GM18519 (cell line): ENCODE measurements at regions not wholly inside any gene's neighbourhood (a gene's known extent, or its start where the extent isn't known, plus 50 kb on each side); places are given as distances from the start of the nearest gene placed in this dataset.

Experiments used
- ATAC-seq: cut with Tn5 transposase; IDR thresholded peaks from one replicate; pipeline ENCODE4 v1.9.1; 2021; ENCODE audit warnings: mild to moderate bottlenecking, moderate library complexity; ENCODE audit not compliant: unreplicated experiment, low FRiP score

- ATAC-seq, result no peak
Observed at GRCh38 chr9:17962747-17963146, 383.9 kb downstream of the SH3GL2 start.

GRCh38 chr9:17963498-17963897, 384.6 kb downstream of the SH3GL2 start:
- no peak for ATAC-seq

- no peak for ATAC-seq
Observed at GRCh38 chr9:17967731-17968130, 388.9 kb downstream of the SH3GL2 start.

GRCh38 chr9:17969232-17969631, 390.4 kb downstream of the SH3GL2 start:
- no peak for ATAC-seq

DNA sequence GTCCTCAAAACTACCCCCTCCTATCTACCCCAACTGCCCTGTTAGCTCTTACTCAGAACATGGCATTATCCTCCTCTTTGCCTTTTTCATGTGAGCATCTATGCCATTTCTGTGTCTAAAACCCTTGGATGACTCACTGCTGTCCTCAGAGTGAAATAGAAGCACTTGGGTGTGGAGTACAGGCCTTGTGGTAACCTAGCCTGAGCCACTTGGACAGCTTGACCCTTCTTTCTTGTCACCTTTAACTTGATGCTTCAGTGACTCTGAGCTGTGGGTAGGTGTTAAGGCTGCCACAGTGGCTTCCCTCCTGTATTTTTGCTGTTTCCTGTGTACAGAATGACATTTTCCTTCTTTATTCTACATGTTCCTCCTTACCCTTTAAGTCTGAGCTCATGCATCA, 391.4 kb downstream of the SH3GL2 start:
- ATAC-seq, result no peak

DNA sequence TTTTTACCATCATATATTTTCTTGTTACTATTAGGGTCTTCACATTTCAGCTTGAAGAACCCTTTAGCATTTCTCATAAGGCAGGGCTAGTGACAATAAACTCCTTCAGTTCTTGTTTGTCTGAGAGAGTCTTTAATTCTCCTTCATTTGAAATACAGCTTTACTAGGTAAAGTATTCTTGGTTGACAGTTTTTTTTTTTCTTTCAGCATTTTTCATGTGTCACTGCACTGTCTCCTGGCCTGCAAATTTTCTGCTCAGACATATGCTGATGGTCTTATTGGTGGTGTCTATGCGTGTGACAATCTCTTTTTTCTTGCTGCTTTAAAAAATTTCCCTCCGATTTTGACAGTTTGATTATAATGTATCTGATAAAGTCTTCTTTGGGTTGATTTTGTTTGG, 399.9 kb downstream of the SH3GL2 start:
- no peak for ATAC-seq

DNA sequence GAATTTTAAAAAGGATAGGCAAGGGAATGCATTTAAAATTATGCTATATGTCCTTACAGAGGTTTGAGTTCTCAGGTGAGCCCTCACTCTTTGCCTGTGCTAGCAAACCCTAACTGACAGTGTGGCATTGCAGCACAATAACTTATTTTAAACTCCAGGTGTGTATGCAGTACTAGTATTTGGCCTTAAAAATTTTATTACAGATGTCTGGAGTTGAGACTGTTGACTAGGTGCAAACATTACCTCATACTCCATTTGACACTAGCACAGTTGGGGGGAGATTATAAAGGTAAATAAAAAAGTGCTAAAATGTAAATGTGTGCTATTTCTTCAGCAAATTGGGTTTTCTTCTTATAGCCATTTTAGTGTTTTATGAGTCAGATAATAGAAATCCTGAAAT, 407.7 kb downstream of the SH3GL2 start:
- ATAC-seq, result no peak

GRCh38 chr9:17987189-17987588, 408.3 kb downstream of the SH3GL2 start:
- no peak for ATAC-seq

- ATAC-seq, result no peak
Observed at GRCh38 chr9:17988489-17988888, 409.6 kb downstream of the SH3GL2 start.

DNA sequence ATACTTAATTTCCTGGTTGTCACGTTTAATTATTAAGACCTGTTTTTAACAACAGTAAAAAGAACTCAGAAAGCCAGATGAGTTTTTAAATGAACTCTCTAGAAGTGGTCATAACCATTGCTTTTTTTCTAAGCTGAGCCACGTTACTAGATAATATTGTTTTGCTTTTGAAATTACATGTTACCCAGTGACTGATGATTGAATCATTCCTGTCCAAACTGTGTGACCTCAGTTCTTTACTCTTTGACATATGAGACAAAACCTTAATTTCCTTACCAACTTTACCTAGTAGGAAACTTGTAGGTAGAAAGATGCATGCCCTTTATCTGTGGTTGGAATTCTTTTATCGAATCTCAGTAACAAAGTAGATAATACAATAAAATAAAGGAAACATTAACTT, 411.7 kb downstream of the SH3GL2 start:
- ATAC-seq, result no peak

GRCh38 chr9:17993024-17993423, 414.2 kb downstream of the SH3GL2 start:
- no peak for ATAC-seq

DNA sequence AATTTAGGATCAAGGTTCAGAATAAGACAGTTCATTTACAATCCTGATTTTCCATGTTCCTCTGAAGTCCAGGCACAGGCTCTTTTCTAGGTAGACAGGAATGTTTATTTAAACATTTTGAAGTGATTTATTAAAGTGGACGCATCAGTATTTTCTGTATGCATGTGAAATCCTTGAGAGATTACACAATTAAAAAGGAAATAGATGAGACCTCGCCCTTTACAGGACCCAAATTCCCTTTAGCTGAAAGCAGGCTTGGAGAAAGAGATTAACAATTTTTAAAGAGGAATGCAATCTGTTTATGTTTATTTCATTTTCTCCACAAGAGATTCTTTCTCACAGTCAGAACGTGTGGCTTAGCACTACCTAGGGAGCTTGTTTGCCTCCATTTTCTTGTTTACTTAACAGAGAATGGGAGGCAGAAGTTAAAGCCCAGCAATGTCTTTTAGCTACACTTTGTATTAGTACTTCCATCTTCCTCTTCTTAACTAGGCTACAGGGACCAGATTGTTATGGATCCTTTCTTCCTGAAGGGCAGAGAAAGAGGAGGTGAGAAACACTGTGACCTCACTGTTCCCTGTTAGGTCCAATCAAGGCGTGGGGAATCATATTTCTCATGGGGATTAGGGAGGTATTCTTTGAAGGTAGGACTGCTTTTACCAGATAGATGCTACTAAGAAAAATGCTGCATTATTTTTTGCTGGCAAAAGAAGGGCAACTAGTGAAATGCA, 416.0 kb downstream of the SH3GL2 start:
- ATAC-seq, result no peak

- no peak for ATAC-seq
Observed at GRCh38 chr9:17996728-17997127, 417.9 kb downstream of the SH3GL2 start.

DNA sequence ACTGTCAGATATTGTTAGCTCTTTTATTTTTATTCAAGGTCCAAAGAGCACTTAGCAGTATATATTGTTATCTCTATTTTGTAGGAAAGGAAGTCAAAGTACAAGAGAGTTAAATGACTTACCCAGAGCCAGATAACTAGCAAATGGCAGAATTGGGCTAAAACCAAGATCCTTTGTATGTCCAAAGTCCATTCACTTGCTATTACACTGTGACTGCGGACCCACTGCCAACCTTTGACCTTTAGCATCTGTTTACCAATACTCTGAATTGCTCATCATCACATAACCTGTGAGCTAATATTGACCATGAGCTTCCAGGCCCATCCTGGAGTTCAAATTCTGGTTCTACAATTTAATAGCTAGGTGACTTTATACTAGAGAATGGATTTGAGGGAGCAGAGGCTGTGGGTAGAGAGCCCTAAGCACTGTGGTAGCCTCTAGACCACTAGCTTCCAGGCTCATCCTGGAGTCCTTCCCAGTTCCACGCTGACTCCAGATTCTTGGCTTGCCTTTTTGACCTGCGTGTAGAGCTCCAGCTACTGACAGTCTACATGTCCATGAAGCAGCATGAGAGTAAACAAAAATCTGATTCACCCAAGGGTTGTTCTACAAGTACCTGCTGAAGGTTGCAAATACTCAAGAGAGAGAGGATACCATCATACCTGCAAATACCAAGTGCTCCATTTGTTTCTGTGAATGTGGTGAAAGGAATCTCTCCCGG, 424.0 kb downstream of the SH3GL2 start:
- ATAC-seq, result no peak

DNA sequence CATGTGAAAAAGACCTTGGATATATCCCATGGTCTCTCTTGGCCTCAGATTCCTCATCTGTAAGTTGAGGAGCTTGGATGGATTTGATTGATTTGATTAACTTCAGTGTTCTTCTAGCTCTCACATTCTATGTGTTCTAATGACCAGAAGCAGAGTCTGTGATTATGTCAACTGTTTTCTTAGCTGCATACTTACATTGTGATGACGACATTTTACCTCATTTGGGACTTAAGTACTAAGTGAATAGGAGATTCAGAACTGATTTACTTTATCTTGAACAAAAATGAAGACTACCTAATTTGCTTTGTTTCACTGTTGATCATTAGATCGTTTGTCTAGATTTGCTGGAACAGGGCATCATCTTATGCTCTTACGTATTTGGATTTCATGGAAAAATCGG, 427.7 kb downstream of the SH3GL2 start:
- no peak for ATAC-seq

DNA sequence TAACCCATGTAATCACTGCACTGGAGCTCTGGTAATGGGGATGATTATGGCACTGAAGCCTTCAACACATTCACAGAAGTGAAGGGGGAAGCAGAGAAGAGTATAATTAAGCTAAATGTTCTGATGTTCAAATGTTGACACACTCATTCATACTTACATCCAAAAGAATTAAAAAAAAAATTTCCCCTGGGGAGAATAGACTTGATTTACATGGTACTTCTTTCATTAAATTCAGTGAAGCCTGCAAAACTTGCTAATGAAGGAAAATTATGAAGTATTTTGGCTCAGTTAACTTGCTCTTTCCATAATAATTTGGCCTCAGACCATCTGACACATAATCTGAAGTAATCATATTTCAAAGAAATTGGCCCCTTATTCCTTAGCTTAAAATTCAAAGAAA, 428.8 kb downstream of the SH3GL2 start:
- no peak for ATAC-seq

- ATAC-seq, result no peak
Observed at GRCh38 chr9:18009902-18010301, 431.0 kb downstream of the SH3GL2 start.

DNA sequence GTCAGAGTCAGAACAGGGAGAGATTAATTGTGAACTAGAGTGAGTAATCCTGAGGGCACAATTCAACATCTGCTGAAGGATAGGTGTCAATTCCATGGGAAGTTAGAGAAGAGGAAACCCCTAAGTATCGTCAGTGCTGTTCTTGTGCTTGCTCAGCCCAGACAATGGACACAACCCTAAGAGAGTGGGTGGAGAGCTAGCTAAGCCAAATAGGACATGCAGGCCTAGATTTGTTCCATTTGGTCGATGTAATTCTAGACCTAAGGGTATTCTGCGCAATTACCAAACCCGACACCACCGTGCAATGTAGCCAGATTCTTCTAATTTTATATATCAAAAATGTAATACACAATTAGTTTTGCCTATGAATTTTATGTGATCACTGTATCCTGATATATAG, 431.6 kb downstream of the SH3GL2 start:
- ATAC-seq, result no peak

DNA sequence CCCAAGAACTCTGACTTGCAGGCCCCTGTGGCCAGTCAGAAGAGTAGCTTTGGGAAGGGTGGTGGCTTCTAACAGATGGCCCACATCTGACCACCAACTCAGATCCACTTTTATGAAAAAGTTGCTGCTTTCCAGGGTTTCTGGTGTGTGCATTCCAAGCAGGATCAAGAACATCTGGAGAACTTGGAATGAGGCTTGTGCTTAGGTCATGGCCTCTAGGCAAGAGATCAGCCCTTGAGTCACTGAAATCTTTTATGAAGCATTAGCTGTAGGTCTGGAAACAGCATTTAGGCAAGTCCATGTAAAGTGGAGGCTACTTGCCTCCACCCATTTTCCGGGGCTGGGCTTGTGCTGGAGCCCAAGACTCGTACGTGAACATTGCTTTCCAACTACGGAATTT, 433.3 kb downstream of the SH3GL2 start:
- ATAC-seq, result no peak

DNA sequence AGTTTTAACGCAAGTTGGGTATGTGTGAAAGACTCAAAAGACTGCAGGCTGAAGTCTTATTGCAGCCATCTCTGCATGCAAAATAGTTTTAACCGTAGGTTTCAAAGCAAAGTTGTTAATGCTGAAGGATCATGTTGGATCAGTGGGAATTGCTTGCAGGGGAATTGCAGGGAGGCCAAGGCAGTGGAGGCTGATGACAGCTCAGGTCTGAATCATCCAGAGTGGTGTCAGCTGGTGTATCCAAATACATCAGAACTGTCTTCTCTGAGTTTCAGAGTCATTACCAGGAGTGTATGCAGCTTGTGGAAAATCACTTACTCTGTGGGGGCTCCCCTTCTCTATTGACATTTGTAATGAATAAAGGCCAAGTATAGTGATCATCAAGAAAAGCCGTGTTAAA, 435.7 kb downstream of the SH3GL2 start:
- no peak for ATAC-seq

DNA sequence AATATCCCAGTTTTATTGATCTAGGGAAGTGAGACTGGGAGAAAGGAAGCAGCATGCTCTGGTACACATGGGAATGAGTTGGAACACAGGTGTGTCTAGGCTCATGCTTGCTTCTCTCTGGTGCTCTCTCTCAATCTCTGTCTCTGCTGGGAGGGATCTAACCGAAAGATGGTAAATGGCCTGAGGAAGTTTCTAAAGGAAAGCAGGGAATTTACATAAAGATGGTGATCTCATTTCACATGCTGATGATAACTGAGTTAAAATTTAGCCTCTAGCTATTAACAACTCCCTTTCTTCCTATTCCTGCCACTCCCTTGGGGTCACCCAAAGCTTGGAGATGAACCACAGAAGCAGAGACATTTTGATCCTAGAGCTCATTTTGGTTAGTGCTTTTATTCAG, 436.2 kb downstream of the SH3GL2 start:
- ATAC-seq, result no peak

DNA sequence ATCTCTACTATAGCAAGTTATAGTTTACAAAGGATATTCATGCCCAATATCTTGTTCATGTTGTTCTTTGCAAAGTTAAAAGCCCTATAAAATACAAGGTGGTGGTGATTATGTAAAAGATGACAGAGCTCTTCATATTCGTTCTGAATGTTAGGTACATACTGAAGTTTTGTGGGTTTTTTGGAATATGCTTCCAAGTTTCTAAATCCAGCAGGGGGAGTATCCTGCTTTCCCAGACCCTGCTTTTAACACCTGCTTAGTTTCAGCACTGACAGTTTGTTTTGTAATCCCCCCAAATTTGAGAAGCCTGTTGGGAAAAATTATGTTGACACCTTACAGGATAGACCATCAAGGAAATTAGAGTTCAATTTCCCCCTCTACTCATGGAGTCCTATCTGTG, 438.3 kb downstream of the SH3GL2 start:
- ATAC-seq, result no peak
